HUES6 (cell line): ENCODE measurements at regions not wholly inside any gene's neighbourhood (a gene's known extent, or its start where the extent isn't known, plus 50 kb on each side); places are given as distances from the start of the nearest gene placed in this dataset.

Experiments used
- H3K27ac ChIP-seq: 2 replicates; pipeline ENCODE4 v1.7.0; 2013; ENCODE audit warnings: low read depth, mild to moderate bottlenecking, low read length, inconsistent platforms
- H3K27me3 ChIP-seq: 2 replicates; pipeline ENCODE4 v1.6.1; 2013; ENCODE audit warnings: low read length; ENCODE audit not compliant: control insufficient read depth, insufficient read depth
- H3K36me3 ChIP-seq: 2 replicates; pipeline ENCODE4 v1.6.1; 2013; ENCODE audit warnings: low read length; ENCODE audit not compliant: control insufficient read depth, insufficient read depth
- H3K4me1 ChIP-seq: 2 replicates; pipeline ENCODE4 v1.6.1; 2013; ENCODE audit warnings: low read length; ENCODE audit not compliant: control insufficient read depth, insufficient read depth
- H3K4me3 ChIP-seq: 2 replicates; pipeline ENCODE4 v1.5.1; 2013; ENCODE audit warnings: low read depth, low read length
- H3K9ac ChIP-seq: one replicate; pipeline ENCODE4 v1.6.1; 2013; ENCODE audit warnings: mild to moderate bottlenecking, low read length
- H3K9me3 ChIP-seq: 2 replicates; pipeline ENCODE4 v1.6.1; 2013; ENCODE audit warnings: low read depth, low read length; ENCODE audit not compliant: control insufficient read depth, insufficient read depth

- no peak overlapping the region for H3K4me3 ChIP-seq
- H3K9me3 ChIP-seq = peaks cover 93% of the 10 kb centered on the region; the same call in 1 of the 2 replicates
- H3K27ac ChIP-seq = no peak overlapping the region
Observed at GRCh38 chr22:47567126-47568090, 805.0 kb downstream of the TBC1D22A start.

GRCh38 chr22:47566491-47566890 lies 804.0 kb downstream of the TBC1D22A start:
- Histone ChIP-seq H3K36me3 (no peaks in the 10 kb centered on the region), H3K9ac (no peak overlapping the region), H3K9me3 (peaks cover 92% of the 10 kb centered on the region; the same call in 1 of the 2 replicates), H3K4me3 (no peak overlapping the region), H3K27ac (no peak overlapping the region), H3K27me3 (no peaks in the 10 kb centered on the region), H3K4me1 (no peaks in the 10 kb centered on the region)

More at GRCh38 chr22:47567126-47568090, 805.0 kb downstream of the TBC1D22A start:
- Histone ChIP-seq H3K4me1 (no peaks in the 10 kb centered on the region), H3K36me3 (no peaks in the 10 kb centered on the region), H3K27me3 (no peaks in the 10 kb centered on the region), H3K9ac (no peak overlapping the region)

DNA sequence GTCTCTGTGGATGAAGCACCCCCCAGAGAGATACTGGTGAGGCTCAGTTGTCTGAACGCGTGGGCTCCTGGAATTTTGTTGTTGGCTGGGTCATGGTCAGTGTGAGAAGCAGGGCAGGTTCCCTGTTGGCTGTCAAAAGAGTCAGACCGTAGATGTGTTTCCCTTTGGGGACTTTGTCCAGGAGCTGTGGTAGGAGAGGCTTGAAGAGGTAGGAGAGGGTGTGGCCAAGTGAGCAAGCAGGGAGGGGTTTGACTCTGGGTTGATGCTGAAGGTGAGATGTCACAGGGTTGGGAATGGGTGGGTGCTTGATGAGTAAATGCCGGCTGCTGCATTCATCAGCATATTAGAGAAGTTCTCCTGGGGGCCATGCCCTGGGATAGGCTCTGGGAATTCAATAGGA lies 803.2 kb downstream of the TBC1D22A start:
- Histone ChIP-seq H3K27me3 (no peaks in the 10 kb centered on the region), H3K4me1 (no peaks in the 10 kb centered on the region), H3K9me3 (peaks cover 92% of the 10 kb centered on the region; the same call in 1 of the 2 replicates), H3K4me3 (no peak overlapping the region), H3K27ac (no peak overlapping the region), H3K9ac (no peak overlapping the region), H3K36me3 (no peaks in the 10 kb centered on the region)

DNA sequence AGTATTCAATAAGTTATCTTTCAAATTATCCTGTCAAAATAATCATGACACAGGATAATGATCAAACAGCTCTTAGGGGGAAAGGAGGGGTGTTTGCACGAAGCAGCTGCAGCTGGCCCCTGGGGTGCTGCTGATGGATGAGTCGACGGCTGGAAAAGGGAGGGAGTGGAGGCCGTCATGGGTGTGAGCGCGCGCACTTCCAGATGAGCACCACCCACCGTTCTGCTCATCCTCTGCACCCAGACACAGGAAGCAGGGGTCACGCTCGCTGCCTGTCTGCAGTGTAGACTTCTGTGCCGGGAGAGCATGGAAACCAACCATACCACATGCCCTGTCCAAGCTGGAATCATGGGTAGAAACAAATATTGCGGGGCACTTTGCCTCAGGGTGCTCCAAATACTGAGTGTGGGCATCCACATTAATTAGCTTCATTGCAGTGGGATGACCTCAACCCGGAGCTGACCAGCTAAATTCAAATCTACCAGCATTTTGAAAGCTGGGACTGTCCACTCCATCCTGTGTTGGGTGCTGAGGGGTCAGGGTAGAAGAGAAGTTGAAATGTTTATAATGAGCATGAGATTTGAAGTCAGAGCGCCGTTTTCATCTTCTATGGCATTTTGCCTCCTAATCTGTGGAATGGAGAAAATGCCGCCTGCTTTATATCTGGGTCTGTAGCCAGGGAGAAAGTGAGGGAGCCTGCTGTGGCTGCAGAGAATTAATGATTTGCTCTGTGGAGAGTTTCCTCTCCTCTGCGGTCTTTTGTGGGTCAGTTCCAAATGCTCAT lies 802.4 kb downstream of the TBC1D22A start:
- Histone ChIP-seq H3K36me3 (no peaks in the 10 kb centered on the region), H3K4me1 (no peaks in the 10 kb centered on the region), H3K9me3 (peaks cover 88% of the 10 kb centered on the region; the same call in 1 of the 2 replicates), H3K4me3 (no peak overlapping the region), H3K27me3 (no peaks in the 10 kb centered on the region), H3K27ac (no peak overlapping the region), H3K9ac (no peak overlapping the region)

DNA sequence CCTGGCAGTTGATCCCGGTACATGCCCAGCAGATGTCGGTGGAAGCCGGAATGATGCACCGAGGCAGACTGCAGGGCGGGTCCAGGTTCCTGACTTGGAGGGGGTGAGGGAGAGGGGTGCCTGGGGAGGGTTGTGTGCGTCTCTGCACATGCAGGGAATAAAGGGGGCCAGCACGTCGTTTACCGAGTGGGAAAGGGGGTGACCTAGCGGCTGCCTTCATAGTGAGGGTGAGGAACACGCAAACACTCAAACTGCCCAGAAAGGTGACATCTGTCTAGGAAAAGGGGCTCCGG lies 801.7 kb downstream of the TBC1D22A start:
- peaks cover 86% of the 10 kb centered on the region; the same call in 1 of the 2 replicates for H3K9me3 ChIP-seq
- H3K27me3 ChIP-seq = no peaks in the 10 kb centered on the region
- H3K27ac ChIP-seq = no peak overlapping the region
- no peaks in the 10 kb centered on the region for H3K36me3 ChIP-seq
- no peak overlapping the region for H3K4me3 ChIP-seq
- H3K4me1 ChIP-seq = no peaks in the 10 kb centered on the region
- no peak overlapping the region for H3K9ac ChIP-seq

DNA sequence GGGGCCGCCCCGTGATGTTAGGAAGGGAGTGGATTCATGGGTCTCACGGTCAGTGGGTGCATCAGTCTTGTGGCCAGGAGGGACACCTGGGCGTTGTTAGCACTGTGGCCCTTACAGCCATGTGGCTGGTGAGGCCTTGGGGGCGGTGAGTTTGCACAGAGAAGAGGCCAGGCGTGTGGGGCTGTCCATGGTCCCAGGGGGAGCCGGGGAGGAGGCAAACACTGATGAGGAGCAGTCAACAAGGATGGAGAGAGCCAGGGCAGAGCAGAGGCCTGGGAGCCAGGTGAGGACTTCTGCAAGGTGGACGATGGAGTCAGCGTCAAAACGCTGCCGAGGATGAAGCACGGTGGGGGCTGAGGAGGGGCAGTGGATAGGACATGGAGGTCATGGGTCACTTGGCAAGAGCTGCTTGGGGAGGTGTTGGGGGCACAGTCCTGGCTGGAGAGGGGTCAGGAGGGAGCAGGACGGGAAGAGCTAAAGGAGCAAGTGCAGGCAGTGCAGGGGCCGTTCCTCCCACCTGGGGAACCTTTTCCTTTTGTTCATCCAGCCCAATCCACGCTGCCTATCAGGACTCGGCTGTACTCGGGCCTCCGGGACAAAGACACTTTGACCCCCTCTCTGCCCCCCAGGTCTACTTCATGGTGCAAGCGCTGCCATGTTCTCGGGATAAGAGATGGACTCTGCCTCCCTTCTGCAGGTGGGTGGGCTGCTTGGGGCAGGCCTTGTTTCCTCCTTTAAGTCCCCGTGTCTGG lies 801.1 kb downstream of the TBC1D22A start:
- Histone ChIP-seq H3K27me3 (no peaks in the 10 kb centered on the region), H3K27ac (no peak overlapping the region), H3K4me1 (no peaks in the 10 kb centered on the region), H3K9me3 (peaks cover 86% of the 10 kb centered on the region; the same call in 1 of the 2 replicates), H3K9ac (no peak overlapping the region), H3K4me3 (no peak overlapping the region), H3K36me3 (no peaks in the 10 kb centered on the region)

GRCh38 chr22:47561766-47562165 lies 799.3 kb downstream of the TBC1D22A start:
- Histone ChIP-seq H3K9ac (no peak overlapping the region), H3K9me3 (peaks cover 86% of the 10 kb centered on the region; the same call in 1 of the 2 replicates)

DNA sequence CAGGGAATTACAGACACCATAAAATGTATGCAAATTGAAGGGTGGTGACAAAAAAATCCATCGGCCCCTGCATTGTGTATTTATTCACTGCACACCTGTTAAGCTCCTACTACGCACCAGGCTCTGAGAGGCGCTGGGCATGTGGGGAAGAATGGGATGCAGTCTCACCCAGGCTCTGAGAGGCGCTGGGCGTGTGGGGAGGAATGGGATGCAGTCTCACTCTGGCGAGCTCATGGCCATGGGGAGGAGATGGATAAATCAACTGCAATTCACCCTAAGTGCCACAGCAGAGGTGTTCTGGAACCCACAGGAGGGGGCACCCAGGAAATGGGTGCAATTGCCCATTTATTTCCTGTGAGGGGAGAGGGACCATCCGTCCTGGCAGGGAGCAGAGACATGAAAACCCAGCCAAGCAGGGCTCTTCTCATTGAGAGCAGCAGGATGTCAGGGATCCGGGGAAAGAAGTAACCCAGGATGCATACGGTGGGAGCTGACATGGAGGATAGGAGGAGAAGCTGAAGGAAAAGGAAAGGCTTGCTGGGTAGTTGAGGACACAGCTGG lies 798.7 kb downstream of the TBC1D22A start:
- Histone ChIP-seq H3K4me1 (no peaks in the 10 kb centered on the region), H3K27ac (no peak overlapping the region), H3K9me3 (peaks cover 87% of the 10 kb centered on the region; the same call in 1 of the 2 replicates), H3K4me3 (no peak overlapping the region), H3K27me3 (no peaks in the 10 kb centered on the region), H3K9ac (no peak overlapping the region), H3K36me3 (no peaks in the 10 kb centered on the region)

More at GRCh38 chr22:47561766-47562165, 799.3 kb downstream of the TBC1D22A start:
- Histone ChIP-seq H3K27ac (no peak overlapping the region), H3K4me3 (no peak overlapping the region), H3K36me3 (no peaks in the 10 kb centered on the region), H3K27me3 (no peaks in the 10 kb centered on the region), H3K4me1 (no peaks in the 10 kb centered on the region)

- no peak overlapping the region for H3K27ac ChIP-seq
- no peak overlapping the region for H3K9ac ChIP-seq
- no peak overlapping the region for H3K4me3 ChIP-seq
- H3K9me3 ChIP-seq = peaks cover 72% of the 10 kb centered on the region; the same call in 1 of the 2 replicates
- no peaks in the 10 kb centered on the region for H3K27me3 ChIP-seq
- H3K36me3 ChIP-seq = no peaks in the 10 kb centered on the region
- no peaks in the 10 kb centered on the region for H3K4me1 ChIP-seq
Observed at GRCh38 chr22:47558828-47559700, 796.6 kb downstream of the TBC1D22A start.

DNA sequence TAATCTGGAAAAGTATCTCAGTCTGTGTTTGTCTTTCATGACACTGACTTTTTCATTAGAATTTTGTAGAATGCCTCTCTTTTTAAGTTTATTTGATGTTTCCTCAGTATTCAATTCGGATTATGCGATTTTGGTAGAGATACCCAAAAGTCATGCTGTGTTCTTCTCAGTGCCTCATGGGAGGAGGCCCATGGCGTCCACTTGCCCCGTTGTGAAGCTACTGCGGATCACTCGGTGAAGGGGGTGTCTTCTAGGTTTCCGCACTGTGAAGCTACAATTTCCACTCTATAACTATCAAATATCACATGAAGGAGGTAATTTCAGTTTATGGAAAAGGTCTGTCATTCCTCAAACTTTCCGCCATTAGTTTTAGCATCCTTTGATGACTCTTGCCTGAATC lies 794.0 kb downstream of the TBC1D22A start:
- H3K9ac ChIP-seq = no peak overlapping the region
- peaks cover 72% of the 10 kb centered on the region; the same call in 1 of the 2 replicates for H3K9me3 ChIP-seq
- no peaks in the 10 kb centered on the region for H3K36me3 ChIP-seq
- no peaks in the 10 kb centered on the region for H3K4me1 ChIP-seq
- H3K4me3 ChIP-seq = no peak overlapping the region
- no peaks in the 10 kb centered on the region; the same call in 1 of the 2 replicates for H3K27me3 ChIP-seq
- no peak overlapping the region for H3K27ac ChIP-seq
